Neural progenitor cell (in vitro differentiated cells): ENCODE measurements at regions not wholly inside any gene's neighbourhood (a gene's known extent, or its start where the extent isn't known, plus 50 kb on each side); places are given as distances from the start of the nearest gene placed in this dataset.

Experiments
- EZH2 ChIP-seq: fragments of 200-600 bp; sonication (generic); IDR thresholded peaks from 2 replicates; pipeline ENCODE4 v1.6.1; 2017; ENCODE audit warnings: antibody characterized with exemption, mild to moderate bottlenecking, moderate library complexity
- EZH2phosphoT487 ChIP-seq: fragments of 200-600 bp; sonication (generic); IDR thresholded peaks from 2 replicates; pipeline ENCODE4 v1.6.1; 2017; ENCODE audit warnings: antibody characterized with exemption
- TF ChIP-seq, protein P1 (sequence below): fragments of 200-600 bp; sonication (generic); IDR thresholded peaks from 2 replicates; pipeline ENCODE4 v1.5.1; 2017; ENCODE audit warnings: antibody characterized with exemption, mild to moderate bottlenecking

DNA sequence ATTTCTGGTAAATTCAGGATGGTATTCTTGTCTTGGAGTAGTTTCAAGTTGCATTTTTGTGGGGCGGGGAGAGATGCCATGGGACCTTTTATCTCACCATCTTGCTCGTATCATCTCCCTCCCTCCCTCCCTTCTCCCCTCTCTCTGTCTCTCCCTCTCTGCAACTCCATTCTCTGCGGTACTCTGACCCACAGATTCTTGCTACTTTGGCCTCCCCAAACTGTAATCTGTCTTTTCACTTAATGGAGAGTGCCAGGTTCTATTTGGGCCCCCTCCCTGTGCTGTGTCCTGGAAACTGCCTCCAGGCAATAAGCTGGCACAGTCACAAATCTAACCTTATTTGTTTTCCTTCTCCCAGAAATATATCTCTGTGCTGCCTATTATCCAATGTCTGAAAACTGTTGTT is 175.2 kb downstream of the PAWR start:
- TF ChIP-seq, protein P1, sequence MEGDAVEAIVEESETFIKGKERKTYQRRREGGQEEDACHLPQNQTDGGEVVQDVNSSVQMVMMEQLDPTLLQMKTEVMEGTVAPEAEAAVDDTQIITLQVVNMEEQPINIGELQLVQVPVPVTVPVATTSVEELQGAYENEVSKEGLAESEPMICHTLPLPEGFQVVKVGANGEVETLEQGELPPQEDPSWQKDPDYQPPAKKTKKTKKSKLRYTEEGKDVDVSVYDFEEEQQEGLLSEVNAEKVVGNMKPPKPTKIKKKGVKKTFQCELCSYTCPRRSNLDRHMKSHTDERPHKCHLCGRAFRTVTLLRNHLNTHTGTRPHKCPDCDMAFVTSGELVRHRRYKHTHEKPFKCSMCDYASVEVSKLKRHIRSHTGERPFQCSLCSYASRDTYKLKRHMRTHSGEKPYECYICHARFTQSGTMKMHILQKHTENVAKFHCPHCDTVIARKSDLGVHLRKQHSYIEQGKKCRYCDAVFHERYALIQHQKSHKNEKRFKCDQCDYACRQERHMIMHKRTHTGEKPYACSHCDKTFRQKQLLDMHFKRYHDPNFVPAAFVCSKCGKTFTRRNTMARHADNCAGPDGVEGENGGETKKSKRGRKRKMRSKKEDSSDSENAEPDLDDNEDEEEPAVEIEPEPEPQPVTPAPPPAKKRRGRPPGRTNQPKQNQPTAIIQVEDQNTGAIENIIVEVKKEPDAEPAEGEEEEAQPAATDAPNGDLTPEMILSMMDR, result no peak
- TF ChIP-seq EZH2phosphoT487 (no peak), EZH2 (no peak)
